HT1080 (cell line): ENCODE measurements at regions not wholly inside any gene's neighbourhood (a gene's known extent, or its start where the extent isn't known, plus 50 kb on each side); places are given as distances from the start of the nearest gene placed in this dataset. TPM values are rescaled to one million over a fixed set of nuclear protein-coding genes. Genes with fewer than 3 reads are reported as not detected.

ENCODE experiments used
- DNase-seq: peaks from one replicate; pipeline ENCODE4 v3.0.0-alpha.2; 2015; ENCODE audit warnings: low read depth
- small RNA-seq: library from RNA; depleted of rRNA; stranded (forward); fragments of <200 nt; gene quantifications from one replicate; pipeline ENCODE3, GENCODE V24; 2014

DNA sequence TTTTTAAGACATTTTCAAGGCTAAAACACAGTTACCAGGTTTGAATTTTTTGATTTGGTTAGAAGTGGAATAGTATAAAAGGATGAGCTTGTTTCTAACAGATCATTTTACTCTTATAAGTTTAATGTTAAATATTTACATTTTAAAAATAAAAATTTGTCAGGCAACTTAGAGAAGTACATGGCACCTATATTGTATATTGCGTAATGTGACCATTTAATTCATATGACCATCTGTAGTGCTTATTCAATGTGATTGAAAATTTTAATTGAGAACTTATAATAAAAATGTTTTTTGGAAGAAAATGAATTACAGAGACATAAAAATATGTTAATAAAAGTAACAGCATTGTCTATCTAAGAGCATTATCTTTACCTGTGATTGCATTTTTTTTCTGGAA lies 1632.4 kb downstream of the RPA4 start:
- no peak for DNase-seq

- DNase-seq: no peak
These were observed 1639.3 kb downstream of the RPA4 start for GRCh38 chrX:98523026-98523425.

DNA sequence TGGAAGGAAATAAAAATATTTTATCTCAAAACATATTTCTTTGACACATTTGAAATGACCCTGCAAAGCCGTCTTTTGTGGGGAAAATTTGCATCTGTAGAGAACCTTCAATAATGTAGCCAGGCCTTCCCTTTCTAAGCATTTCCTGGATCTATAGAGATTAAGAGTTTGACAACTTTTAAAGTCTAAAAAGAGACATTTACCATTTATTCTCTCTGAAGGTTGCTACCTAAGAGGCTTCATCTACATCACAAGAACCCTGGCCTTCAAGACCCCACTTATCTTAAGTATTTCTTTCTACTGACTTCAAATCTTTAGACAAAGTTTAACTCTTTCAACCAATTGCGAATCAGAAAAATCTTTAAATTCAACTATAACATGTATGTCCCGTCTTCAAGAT lies 1639.8 kb downstream of the RPA4 start:
- DNase-seq: no peak

GRCh38 chrX:98548519-98548918 lies 1664.8 kb downstream of the RPA4 start:
- DNase-seq: no peak

DNA sequence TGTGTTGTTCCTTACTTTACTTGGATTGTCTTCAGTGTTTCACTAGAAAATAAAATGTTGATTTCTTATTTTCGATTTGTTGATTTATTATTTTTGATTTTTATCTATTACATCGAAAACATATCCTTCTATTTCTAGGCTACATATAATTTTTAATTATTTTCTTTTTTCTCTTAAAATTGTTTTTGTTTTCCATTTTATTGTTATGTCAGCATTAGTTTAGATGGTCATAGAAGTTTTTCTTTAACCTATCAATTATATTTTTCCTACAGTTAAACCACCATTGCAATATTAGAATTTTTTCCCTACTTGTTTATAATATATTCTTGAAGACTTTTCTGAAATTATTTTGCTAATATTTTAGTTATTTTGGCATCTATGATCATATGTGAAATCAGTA lies 1685.1 kb downstream of the RPA4 start:
- no peak for DNase-seq

- DNase-seq: no peak
These were observed 1722.2 kb downstream of the RPA4 start for GRCh38 chrX:98605941-98606340.

DNA sequence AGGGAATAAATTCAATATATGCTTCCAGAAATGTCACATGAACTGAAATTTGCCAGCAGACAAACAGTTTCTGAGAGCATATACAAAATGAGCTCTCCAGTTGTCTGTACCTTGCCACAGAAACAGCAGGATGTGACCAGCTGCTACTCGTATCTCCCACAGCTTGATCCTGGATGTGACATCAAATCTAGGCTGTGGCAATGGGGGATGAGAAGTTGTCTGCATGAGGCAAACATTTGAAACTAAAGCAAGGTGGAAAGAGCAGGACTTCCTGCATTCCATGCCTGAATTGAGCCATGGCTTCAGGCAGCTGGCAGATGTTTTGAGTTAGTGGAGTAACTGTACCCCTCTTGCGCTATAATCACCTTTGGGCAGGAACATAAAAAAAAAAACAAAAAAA lies 1724.0 kb downstream of the RPA4 start:
- no peak for DNase-seq

DNA sequence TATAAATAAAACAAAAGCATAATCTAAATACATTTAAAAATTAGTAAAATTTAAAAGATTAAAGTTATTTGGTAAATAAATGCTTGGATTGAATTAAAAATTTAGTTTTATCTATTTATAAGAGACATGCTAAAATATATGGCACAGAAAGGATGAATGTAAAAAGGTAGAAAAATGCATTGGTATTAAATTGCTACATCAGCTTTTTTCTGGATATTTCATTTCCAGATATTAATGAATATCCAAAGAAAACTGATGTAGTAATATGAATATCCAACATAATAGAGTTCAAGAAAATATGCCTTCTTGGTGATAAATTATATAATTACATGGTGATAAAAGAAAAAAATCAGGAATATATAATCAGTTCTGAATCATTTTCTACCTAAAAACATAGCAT lies 1743.9 kb downstream of the RPA4 start:
- DNase-seq: no peak

DNA sequence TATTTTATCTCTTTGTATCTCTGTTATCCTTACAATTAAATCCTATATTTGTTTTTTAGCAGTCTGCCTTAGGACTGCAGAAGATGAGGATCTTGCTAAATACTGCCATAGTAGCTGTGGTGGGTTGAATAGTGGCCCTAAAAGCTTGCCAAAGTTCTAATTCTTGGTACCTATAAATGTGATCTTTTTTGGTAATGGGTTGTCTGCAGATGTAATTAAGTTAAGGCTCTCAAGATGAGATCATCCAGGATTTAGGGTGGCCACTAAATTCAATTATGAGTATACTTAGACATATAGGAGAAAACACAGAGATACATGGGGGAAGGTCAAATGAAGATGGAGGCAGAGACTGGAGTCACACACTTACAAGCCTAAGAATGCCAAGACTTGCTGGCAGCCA lies 1753.7 kb downstream of the RPA4 start:
- DNase-seq: no peak

- DNase-seq: no peak
These were observed 1762.6 kb downstream of the RPA4 start for GRCh38 chrX:98646351-98646750.

GRCh38 chrX:98654565-98654964 lies 1755.5 kb downstream of the PCDH19 start:
- no peak for DNase-seq

Small RNA genes lying in the stretch of these regions (small RNA-seq; reads per million reads assigned to genes)
- gene AL357312.1: not detected
